BE2C (cell line): ENCODE measurements at regions not wholly inside any gene's neighbourhood (a gene's known extent, or its start where the extent isn't known, plus 50 kb on each side); places are given as distances from the start of the nearest gene placed in this dataset.

Experiments used
- DNase-seq: peaks from one replicate; pipeline ENCODE4 v3.0.0-alpha.2; 2020
- H3K27me3 ChIP-seq: fragments of 250-450 bp; sonication (Bioruptor Pico); 2 replicates; pipeline ENCODE4 v1.5.1; 2020; ENCODE audit warnings: mild to moderate bottlenecking
- H3K36me3 ChIP-seq: fragments of 250-450 bp; sonication (Bioruptor Pico); 2 replicates; pipeline ENCODE4 v1.5.1; 2020; ENCODE audit warnings: mild to moderate bottlenecking
- H3K4me1 ChIP-seq: fragments of 250-450 bp; sonication (Bioruptor Pico); 2 replicates; pipeline ENCODE4 v1.5.1; 2020
- H3K4me3 ChIP-seq: 2 replicates; pipeline ENCODE4 v1.5.1; 2011; ENCODE audit warnings: low read depth, low read length
- H3K9me3 ChIP-seq: fragments of 250-450 bp; sonication (Bioruptor Pico); 2 replicates; pipeline ENCODE4 v1.5.1; 2020
- CTCF ChIP-seq: IDR thresholded peaks from 2 replicates; pipeline ENCODE4 v1.5.1; 2012; ENCODE audit warnings: mild to moderate bottlenecking, low read depth, low read length

DNA sequence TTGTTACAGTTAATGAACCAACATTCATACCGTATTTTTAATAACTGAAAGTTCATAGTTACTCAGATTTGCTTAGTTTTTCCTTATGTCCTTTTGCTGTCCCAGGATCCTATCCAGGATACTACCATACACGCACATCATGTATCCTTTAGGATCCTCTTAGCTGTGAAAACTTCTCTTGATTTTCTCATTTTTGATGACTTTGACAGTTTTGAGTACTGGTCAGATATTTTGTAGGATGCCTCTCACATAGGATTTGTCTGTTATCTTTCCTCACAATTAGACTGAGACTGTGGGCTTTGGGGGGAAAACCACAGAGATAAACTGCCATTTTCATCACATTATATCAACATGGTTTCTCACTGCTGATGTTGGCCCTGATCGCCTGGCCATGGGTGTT lies 491.3 kb upstream of the TRPC7 start:
- no peak for DNase-seq
- H3K36me3 ChIP-seq, result no peaks in the 10 kb centered on the region
- H3K4me1 ChIP-seq, result no peaks in the 10 kb centered on the region
- no peaks in the 10 kb centered on the region for H3K9me3 ChIP-seq
- H3K27me3 ChIP-seq, result no peaks in the 10 kb centered on the region
- no peak overlapping the region for H3K4me3 ChIP-seq
- no peak for TF ChIP-seq CTCF

GRCh38 chr5:136853971-136854370 lies 488.6 kb upstream of the TRPC7 start:
- Histone ChIP-seq H3K9me3 (no peaks in the 10 kb centered on the region), H3K4me1 (no peaks in the 10 kb centered on the region), H3K4me3 (no peak overlapping the region), H3K27me3 (no peaks in the 10 kb centered on the region), H3K36me3 (no peaks in the 10 kb centered on the region)
- DNase-seq, result no peak
- TF ChIP-seq CTCF, result no peak

DNA sequence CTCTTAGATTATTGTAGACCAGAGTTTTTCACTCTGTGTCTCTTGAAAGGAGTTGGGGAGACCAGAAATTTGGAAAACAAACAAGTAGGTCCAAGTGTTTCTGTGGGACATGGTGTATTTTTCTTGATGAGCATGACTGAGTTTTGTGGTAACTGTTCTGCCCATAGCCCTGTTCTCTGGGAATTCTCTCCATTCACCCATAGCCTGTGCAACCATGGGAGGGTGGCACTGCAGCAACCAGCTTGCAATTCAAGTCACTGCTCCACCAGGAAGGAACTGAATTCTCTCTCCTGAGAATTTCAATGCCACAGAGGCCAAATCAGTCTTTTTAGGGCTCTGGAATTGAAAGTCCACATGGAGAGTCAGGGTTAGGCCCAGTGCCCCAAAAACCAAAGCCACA lies 475.3 kb upstream of the TRPC7 start:
- Histone ChIP-seq H3K27me3 (no peaks in the 10 kb centered on the region), H3K9me3 (no peaks in the 10 kb centered on the region), H3K4me1 (no peaks in the 10 kb centered on the region), H3K4me3 (no peak overlapping the region), H3K36me3 (no peaks in the 10 kb centered on the region)
- no peak for DNase-seq
- TF ChIP-seq CTCF, result no peak

GRCh38 chr5:136836093-136836492 lies 470.7 kb upstream of the TRPC7 start:
- Histone ChIP-seq H3K4me3 (no peak overlapping the region), H3K9me3 (no peaks in the 10 kb centered on the region), H3K4me1 (no peaks in the 10 kb centered on the region), H3K36me3 (no peaks in the 10 kb centered on the region), H3K27me3 (no peaks in the 10 kb centered on the region)
- no peak for TF ChIP-seq CTCF
- DNase-seq, result no peak

DNA sequence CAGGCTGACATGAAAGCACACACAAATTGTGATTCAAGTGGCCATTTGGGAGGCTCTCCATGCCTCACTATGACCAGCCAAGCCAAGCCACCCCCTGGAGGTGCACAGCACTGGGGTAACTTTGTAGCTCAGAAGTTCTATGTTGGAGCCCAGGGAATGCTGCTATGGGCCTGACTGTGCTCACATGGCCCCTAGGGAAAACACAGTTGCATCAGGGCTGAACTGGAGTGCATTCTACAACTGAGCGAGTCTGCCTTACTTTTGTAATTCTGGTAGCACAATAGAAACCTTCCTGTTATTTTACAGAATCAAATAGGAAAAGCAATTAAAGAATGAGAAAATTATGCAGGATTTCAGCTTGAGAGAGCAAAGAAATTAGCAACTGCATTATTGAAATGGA lies 455.5 kb upstream of the TRPC7 start:
- no peak overlapping the region for H3K4me3 ChIP-seq
- H3K36me3 ChIP-seq, result no peaks in the 10 kb centered on the region
- H3K27me3 ChIP-seq, result no peaks in the 10 kb centered on the region
- H3K4me1 ChIP-seq, result no peaks in the 10 kb centered on the region
- DNase-seq, result no peak
- H3K9me3 ChIP-seq, result no peaks in the 10 kb centered on the region
- TF ChIP-seq CTCF, result no peak

DNA sequence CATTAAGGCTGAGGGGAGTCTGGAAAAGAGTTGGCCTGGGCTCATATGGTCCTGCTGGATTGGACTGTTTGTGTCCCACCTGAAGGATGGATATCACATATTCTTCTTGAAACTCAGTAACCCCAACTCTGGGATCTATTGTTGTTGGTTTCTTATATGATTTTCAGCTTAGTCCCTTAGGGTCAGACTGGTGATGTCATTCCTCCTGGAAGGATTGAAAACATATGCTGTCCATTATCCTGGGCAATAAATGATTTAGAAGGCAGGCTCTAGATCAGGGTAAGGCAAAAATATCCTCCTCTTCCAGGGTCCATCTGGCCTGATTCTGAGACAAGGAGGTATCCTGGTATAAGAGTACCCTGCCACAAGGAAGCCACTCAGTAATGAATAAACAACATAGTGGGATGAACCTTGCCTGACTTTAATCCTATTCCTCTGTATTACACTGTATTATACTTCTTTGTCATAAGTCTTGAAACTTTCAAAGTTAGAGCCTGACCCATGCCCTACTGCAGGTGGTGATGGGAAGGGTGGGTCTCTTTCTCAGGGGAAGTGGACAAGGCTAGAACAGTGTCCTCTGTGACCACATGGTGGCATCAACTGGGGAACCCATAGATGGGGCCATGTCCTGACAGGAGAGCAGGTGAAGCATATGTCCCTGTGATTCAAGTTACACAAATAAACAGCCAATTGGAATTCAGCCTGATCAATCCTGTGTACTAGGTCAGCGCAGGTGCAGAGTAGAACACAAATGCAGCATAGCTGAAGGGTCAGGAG lies 454.4 kb upstream of the TRPC7 start:
- no peaks in the 10 kb centered on the region for H3K27me3 ChIP-seq
- H3K4me3 ChIP-seq, result no peak overlapping the region
- H3K4me1 ChIP-seq, result no peaks in the 10 kb centered on the region
- DNase-seq, result no peak
- H3K9me3 ChIP-seq, result no peaks in the 10 kb centered on the region
- H3K36me3 ChIP-seq, result no peaks in the 10 kb centered on the region
- TF ChIP-seq CTCF, result no peak
